Hypothalamus (tissue), 51 donors: ENCODE measurements at regions not wholly inside any gene's neighbourhood (a gene's known extent, or its start where the extent isn't known, plus 50 kb on each side); places are given as distances from the start of the nearest gene placed in this dataset.

Experiments
- DNase-seq, 51 donors: peaks; one replicate each; lab custom pipeline; 2025; lab: John Stamatoyannopoulos, UW

DNA sequence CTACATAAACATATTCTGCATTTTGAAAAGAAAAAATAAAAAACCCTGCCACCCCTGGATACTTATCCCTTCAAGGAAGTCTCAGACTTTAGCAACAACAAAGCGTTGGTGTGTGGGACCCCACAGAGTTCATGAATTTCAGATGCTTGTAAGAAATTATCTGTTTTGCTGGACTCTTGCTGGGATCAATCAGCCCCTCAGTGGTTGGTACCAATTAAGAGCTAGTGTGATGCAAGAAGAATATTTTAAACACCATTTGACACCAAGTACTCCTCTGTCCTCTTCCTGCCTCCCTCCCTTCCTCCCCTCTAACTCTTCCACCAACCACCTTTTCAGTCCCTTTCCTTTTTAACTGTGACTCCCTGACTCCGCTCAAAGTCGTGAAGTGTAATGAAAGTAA, 51.5 kb downstream of the SST start:
- no peak for DNase-seq

DNA sequence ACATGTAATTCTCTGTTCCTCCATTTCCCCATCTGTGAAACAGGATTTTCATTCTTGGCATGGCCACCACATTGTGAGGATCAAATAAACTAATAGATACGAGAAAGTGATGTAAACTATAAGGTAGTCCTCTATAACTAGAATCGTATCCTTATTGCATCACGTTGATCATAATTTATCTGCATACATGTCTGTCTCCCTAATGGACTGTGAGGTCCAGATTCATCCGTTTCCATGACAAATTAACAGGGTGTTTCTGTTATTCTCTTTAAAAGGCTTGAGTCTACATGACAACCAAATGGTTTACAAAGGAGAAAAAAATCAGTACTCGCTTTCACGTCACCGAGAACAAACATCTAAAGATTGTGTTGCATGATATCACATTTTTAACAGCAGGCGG, 53.0 kb downstream of the SST start:
- no peak for DNase-seq

DNA sequence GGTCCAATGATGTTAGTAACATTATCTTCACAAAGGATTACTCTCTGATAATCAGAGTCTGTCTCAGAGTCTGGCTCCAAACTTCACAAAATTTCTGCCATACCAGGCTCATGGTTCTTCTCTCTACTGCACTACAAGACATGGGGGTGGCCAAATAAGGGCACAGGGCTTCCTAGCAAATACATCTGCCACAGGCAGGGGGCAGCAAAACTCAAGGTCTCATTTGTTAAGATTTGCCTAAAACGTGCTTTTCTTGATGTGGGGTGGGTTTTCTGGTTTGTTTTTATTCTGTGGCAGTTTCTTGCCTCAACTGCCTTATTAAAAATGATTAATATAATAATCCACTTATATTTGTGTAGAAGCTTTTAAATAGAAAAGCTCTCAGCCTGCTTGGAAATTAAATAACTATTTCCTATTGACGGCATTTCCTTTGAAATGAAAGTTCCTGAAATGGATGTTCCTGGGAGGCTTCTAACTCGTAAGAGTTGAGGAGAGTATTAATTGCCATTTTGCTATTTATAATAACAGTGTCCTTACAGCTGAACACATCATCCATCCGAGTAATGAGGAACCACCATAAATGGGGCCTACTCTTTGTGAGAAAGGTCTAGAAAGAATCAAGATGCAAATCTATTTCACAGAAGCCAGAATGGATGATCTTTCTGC, 53.8 kb downstream of the SST start:
- DNase-seq: peak in 16 of 51 donors; percentile 0 to 32 (median 4)

DNA sequence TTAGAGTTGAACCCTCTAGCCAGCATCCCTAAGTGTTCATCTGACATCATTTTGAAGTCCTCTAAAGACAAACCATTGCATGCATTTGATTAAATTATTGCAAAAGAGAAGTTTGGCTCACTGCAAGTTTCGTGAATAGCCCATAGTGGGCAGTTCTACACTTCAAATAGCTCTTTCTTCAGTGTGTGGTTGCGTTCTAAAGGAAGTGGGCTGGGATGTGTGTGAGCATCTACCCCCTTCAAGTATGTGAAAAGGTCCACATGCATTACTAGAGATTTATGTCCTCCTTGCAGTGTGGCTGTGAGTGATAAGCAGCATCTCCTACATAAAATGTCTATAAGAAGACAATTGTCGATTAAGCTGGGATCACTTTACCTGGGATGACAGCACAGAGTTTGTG, 54.6 kb downstream of the SST start:
- DNase-seq: no peak

DNA sequence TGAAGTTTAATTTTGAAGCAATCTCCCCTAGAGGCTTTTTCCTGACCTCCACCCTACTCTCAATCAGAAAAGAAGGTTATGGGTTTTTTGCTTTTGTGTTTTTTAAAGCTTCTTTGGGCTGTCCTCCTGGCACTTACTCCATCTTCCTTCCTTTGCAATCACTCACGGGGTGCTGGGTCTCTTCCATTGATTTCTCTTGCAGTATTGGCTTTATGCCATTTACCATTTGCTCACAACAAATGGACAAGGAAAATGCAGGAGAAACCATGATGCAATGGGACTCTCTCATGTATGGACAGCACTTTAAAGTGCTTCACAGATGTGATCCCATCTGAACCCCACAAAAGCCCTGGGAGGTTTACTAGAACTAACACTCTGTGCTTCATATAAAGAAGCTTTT, 57.5 kb downstream of the SST start:
- no peak for DNase-seq

DNA sequence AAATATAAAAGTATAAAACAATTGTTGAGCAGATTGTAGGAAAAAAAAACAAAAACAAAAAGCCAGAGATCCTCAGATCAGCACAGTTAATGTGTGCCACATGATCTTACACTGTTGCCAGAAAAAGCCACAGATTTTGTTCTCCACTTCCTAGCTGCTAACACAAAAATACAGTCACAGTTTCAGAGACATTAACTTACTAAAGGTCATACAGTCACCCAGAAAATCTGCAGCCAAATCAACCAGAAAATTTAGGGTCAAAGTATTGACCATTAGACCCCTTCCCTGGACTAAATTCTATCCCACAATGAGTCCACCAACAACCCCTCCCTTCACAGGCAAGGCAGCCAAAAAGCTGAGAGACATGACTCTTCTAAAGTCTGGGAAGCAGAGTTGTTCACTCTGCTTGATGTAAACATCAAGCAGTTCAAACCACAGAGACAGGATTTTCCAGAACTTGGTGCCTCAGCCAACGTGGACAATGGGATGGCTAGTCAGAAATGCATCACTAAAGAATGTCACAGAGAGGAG, 59.1 kb downstream of the SST start:
- no peak for DNase-seq

DNA sequence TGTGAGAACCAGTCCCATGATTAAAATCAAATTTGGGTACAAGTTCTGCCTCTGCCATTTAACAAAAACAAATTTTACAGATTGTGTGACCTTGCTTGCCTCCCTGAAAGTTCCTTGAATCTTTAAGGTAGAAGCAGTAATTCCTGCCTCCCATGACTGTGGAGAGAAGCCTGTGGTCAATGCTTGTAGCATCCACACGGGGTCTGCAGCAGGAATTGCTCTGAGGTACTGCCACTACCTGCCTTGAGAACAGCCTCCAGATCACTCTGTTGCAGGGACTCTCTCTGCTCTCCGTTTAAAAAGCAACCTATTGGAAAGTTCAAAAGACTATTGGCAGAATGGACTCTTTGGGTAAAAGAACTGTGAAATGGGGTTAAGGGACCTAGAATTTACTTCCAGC, 75.9 kb downstream of the SST start:
- no peak for DNase-seq

DNA sequence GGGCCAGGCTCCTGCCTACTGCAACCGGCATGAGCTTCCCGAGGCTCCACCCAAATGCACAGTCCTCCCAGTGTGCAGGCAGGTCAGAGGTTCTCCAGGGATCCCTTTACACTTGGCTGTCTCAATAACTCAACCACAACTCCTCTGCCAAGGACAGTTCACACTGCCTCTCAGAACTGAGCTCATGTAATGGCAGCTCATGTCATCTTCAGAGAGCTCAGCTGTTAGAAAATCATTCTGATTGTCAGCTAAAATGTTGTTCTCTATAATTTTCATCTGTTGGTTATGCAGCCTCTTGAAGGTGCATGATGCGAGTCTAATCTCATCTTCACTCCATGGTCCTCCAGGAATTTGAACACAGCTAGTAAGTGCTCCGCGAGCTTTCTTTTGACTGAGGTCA, 76.7 kb downstream of the SST start:
- DNase-seq: no peak

DNA sequence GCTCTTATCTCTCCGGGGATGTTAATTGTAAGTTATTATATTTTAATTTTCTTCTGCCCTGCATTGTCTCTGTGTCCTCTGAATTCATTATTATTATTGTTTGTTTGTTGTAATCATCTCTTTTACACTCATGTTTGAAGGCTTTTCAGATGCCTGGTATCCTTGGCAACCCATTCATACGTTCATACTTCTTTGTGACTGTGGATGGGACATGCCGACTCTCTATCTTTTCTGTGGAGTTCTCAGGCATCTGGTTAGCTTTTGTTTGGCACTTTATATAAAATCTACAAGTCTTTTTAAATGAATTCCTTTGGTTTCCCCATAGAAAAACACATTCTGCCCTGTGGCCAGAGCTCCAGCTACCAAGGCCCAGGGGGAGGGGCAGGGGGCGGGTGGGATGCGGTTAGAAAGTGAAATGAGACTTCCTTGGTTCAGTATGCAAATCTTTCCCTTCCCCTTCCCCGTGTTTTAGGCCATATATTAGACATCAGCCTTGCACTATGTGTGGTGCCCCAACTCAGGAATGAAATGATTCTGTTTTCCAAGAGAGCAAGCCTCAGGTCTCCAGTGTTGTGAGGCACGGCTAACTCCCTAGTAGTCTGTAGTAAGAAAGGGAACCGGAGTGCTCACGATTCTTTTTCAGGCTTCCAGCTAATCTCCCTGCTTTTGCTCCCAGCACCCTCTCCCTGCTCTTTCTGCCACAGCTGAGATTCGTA, 79.2 kb downstream of the SST start:
- DNase-seq: no peak

DNA sequence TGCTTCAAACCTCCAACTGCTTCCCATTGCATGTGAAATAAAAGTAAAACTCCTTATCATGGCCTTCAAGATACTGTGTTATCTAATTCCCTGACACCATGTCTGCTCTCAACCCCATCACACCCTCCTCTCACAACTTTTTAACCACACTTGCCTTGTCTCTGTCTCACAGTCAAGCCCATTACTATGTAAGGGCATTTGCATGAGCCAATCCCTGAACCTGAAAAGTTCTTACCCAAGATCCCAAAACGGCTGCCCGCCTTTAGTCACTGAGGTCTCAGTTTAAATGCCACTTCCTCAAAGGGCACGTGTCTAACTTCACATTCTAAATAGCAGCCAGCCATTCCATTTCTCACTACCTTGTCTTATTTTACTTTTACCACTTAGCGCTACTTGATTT, 83.1 kb downstream of the SST start:
- DNase-seq: no peak

DNA sequence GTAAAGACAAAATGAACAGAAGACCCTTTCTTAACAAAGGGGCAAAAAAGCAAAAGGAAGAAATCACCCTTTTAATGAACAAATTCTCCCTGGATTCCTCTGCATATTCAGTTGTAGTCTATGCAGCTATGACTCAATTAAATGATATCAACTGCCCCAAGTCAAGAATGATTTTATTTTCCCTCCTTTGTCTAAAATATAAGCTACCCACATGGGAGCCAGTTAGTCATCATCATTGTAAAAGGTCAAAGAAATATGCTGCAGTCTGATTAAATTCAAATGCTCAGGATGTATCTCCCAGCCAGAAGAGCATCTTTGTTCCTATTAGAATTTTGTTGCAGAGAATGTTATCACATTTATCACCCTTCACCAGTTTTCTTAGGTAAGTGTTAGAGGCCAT, 84.0 kb downstream of the SST start:
- DNase-seq: no peak

DNA sequence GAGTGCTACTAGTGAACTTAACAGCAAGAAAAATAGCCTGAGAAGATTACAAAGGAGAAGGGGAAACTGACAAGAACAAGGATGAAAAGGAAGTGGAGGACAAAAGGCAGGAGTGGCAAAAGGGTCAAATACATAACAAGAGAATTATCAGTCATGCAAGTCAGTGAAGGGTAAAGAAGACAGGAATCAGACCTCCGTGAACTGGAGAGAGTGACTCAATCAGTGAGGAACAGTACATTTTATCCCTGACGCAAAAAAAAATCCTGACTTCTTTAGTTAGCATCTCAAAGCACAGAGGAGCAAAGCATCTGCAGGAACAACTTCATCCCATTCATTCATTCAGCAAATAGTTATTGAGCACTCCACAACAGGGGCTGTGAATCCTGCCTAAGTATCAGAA, 97.8 kb downstream of the SST start:
- DNase-seq: no peak

DNA sequence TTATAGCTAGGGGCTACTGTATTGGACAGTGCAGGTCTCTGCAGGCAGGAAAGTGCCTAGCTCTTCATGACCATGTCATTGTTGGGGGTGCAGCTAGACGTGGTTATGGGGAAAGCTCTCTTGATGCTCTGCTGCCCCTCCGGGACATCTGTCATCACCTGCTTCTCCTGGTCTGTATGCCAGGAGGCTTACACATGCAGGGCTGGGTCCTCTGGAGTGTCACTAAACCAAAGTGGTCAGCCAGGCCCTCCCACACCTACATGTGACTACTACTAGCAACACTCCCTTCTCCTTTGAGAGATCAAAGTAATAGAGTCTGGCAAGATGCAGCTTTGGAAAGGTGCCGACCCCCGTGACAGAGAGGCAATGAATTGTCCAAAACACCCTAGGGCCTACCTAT, 98.5 kb downstream of the SST start:
- DNase-seq: no peak

DNA sequence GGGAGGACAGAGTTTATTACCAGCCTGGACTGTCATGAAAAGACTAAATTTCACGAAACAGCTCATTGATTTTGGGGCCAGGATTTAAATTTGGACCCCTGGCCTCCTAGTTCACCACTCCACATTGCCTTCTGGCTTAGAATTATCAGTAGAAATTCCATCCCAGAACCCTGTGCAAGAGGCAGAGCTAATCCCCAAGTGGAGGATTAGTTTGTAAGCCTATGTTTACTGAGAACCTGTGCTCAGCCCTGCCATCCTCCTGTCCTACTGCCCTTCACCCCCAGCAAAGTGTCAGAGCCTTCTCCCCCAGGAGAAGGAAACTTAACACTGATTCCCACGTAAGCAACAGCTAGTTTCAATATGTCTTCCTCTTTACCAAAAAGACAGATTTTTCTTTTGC, 99.4 kb downstream of the SST start:
- no peak for DNase-seq

DNA sequence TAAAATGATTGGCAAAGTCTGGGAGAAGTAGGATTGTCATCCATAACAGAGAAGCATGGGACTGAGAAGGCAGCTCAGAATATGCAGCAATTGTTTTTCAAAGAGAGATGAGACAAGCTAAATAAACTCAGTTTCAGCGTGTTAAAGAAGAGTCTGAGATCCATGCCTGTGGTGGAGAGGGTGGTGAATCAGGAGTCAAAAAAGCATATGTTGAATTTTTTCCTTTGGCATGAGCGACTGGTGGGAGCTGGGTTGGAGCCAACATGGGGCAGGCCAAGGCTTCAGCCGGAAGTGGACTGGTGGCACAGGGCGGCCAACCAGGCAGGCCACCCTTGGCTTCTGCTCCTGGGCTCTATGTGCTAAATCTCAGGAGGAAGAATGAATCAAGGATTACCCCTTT, 102.0 kb downstream of the SST start:
- DNase-seq: no peak

DNA sequence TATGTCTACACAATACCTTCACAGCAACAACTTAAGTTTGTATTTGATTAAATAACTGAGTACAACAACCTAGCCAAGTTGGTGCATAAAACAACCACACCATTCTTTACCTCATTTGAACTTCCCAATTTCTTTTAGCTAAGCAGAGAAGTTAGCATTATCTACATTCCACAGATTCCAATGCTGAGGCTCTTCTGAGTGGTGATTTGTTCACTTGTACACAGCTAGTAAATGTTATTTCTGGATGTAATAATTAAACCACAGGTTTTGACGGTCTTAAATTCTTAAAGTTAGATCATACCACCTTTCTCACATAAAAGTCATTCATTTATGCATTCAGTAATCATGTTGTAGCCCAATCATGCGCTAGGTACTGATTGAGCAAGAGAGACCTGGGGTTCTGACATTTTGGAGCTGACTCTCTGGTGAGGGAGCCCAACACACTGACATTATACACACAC, 102.5 kb downstream of the SST start:
- DNase-seq: no peak

DNA sequence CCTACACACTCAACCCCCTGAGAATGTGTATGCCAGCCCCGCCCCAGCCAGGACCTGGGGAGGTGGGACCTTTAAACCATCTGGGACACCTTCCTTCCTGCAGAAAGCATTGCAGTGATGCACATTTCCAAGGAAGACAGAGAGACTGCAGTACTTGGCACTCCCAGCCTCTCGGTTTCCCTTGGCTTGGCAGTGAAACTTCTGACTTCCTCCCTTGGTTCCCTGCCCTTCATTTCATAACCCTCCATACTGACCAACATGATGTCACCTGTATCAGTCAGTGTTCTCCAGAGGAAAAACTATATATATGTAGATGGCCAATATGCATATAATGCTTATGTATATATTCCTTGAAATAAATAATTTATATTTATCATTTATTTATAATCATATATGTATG, 103.2 kb downstream of the SST start:
- no peak for DNase-seq

DNA sequence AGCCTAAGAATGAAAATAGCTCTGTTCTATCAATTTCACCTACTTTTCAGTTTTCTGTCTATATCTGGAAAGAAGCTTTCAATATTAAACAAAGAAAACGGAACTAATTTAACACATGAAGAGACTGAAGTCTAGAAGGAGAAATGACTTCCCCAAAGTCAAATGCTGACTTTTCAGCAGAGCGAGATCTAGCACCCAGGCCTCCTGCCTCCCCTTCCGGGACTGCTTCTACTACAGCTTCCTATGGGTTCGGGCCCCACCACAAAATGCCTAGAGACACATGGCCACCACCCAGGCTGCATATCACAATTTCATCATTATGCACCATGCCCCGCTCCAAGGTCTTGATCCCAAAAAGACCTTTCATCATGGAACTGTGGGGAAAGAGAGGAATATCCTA, 104.5 kb downstream of the SST start:
- DNase-seq: no peak

DNA sequence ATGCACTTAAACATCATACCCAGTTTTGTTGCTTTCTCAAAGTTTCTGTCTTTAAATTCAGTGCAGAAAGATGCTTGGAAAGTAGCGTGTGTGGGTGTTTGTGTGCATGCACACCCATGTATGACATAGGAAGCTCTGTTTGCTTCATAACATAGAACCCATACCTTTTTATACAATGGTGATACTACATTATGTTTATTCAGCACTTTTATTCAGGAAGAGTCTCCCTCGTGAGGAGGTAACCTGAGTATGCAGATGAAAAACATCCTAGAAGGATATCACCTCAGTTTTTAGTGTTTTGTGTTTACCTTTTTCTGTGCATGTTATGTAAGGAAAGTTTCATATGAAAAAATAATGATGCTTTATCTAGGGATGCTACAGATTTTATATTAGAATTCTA, 111.2 kb downstream of the SST start:
- DNase-seq: no peak

DNA sequence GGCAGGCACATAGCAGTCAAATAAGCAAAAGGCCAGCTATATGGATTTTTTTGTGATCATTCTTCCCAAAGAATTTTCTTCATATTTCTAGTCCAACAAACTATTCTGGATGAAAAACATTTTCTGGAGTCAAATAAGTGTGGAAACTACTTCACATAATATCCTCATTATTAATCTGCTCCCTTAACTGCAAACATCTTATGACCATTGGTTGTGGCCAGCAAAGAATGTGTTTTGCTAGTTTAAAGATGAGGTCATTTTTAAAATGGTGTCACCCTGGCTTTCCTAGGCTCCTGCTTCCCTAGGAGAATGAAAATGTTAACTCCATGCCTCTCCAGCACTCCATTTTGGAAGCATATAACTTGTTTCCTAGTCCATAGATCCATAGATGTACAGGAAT, 118.8 kb downstream of the SST start:
- no peak for DNase-seq

DNA sequence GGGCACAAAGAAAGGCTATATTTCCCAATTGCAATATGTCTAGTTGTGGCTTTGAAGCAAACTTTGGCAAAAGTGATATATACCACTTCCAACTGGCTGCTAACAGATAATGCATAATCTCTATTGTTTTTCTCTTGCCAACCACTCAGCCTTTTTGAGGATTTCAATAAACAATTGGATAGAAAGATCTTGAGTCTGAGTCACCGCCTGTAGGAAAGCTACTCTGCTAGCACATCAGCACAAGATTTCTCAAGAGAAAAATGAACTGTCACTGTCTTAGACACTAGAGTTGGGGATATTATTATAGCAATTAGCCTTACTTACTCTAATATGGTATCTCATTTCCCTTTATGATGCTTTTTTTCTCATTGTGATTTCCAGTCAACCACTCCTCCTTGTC, 119.7 kb downstream of the SST start:
- no peak for DNase-seq

DNA sequence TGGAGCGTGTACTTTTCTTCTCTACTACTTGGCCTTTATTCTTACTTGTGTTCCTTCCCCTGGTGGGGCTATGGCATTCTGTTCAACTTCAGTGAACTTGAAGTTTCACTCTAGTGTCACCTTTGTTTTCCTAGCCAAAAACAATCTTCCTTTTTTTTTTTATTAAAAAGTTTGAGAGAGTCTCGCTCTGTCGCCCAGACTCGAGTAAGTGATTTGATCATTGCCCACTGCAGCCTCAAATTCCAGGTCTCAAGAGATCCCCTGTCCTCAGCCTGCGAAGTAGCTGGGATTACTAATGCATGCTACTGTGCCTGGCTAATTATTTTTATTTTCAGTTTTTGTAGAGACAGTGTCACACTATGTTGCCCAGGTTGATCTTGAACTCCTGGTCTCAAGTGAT, 124.8 kb downstream of the SST start:
- DNase-seq: no peak

DNA sequence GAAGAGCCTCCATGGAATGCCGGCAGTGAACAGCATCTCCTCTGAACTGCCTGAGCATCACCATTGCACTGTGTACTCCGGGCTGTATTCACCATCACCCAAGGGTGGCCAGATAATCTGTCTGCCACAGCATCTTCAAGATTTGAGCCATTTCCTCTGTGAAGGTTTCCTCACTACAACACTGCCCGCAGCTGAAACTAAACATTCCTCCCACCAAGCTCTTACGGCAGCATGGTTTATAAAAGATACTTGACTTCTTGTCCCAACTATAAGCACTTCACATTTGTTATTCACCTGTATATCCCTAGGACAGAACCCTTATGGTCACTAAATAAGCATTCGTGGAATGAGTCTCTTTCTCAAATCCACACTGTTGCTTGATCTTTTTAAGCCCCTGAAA, 125.9 kb downstream of the SST start:
- no peak for DNase-seq
